Smooth muscle cell (in vitro differentiated cells): ENCODE measurements at regions not wholly inside any gene's neighbourhood (a gene's known extent, or its start where the extent isn't known, plus 50 kb on each side); places are given as distances from the start of the nearest gene placed in this dataset.

Experiments used
- DNase-seq: peaks from one replicate; lab custom pipeline; 2025; ENCODE audit not compliant: unreplicated experiment; lab: John Stamatoyannopoulos, UW
- H2AFZ ChIP-seq: fragments of 200-600 bp; sonication (generic); 2 replicates; pipeline ENCODE4 v1.6.0; 2016; ENCODE audit warnings: antibody characterized with exemption, low read depth, mild to moderate bottlenecking
- H3F3A ChIP-seq: fragments of 200-600 bp; sonication (generic); 2 replicates; pipeline ENCODE4 v1.6.0; 2017; ENCODE audit warnings: antibody characterized with exemption, low read depth
- H3K27ac ChIP-seq: fragments of 200-600 bp; sonication (generic); 2 replicates; pipeline ENCODE4 v1.5.1; 2016; ENCODE audit warnings: low read depth, mild to moderate bottlenecking
- H3K27me3 ChIP-seq: fragments of 200-600 bp; sonication (generic); 2 replicates; pipeline ENCODE4 v1.6.1; 2016; ENCODE audit warnings: low read depth, mild to moderate bottlenecking
- H3K36me3 ChIP-seq: fragments of 200-600 bp; sonication (generic); 2 replicates; pipeline ENCODE4 v1.5.1; 2016; ENCODE audit warnings: low read depth
- H3K4me1 ChIP-seq: fragments of 200-600 bp; sonication (generic); 2 replicates; pipeline ENCODE4 v1.5.1; 2016; ENCODE audit warnings: low read depth
- H3K4me2 ChIP-seq: fragments of 200-600 bp; sonication (generic); 2 replicates; pipeline ENCODE4 v1.6.0; 2016; ENCODE audit warnings: mild to moderate bottlenecking
- H3K4me3 ChIP-seq: fragments of 200-600 bp; sonication (generic); 2 replicates; pipeline ENCODE4 v1.5.1; 2016; ENCODE audit warnings: mild to moderate bottlenecking
- H3K79me2 ChIP-seq: fragments of 200-600 bp; sonication (generic); 2 replicates; pipeline ENCODE4 v1.6.0; 2016; ENCODE audit warnings: low read depth, mild to moderate bottlenecking
- H3K9ac ChIP-seq: fragments of 200-600 bp; sonication (generic); 2 replicates; pipeline ENCODE4 v1.6.0; 2016; ENCODE audit warnings: low read depth
- H3K9me3 ChIP-seq: fragments of 200-600 bp; sonication (generic); replicated peaks from 2 replicates; pipeline ENCODE4 v1.5.1; 2016; ENCODE audit warnings: low read depth
- H4K20me1 ChIP-seq: fragments of 200-600 bp; sonication (generic); 2 replicates; pipeline ENCODE4 v1.6.0; 2016; ENCODE audit warnings: low read depth
- CTCF ChIP-seq: fragments of 200-600 bp; sonication (generic); IDR thresholded peaks from 2 replicates; pipeline ENCODE4 v1.5.1; 2017; ENCODE audit warnings: borderline replicate concordance, mild to moderate bottlenecking, antibody characterized with exemption; ENCODE audit not compliant: insufficient read depth, poor library complexity, severe bottlenecking
- WGBS: methylation state at CpG from one replicate; pipeline ENCODE4 v1.1.7; 2016; ENCODE audit warnings: low lambda C conversion rate; 5-methylcytosine and 5-hydroxymethylcytosine counted together

GRCh38 chr2:71951718-71952404 is 195.8 kb downstream of the CYP26B1 start:
- no peak for TF ChIP-seq CTCF
- no peak overlapping the region for H3K27ac ChIP-seq
- H3K36me3 ChIP-seq = peaks cover under 1% of the 10 kb centered on the region
- H3K79me2 ChIP-seq = no peaks in the 10 kb centered on the region
- H3K27me3 ChIP-seq = no peaks in the 10 kb centered on the region
- no peak overlapping the region for H3K4me3 ChIP-seq
- H3F3A ChIP-seq = no peaks in the 10 kb centered on the region
- no peak overlapping the region for H3K9ac ChIP-seq
- DNase-seq = no peak
- no peak overlapping the region for H2AFZ ChIP-seq
- H4K20me1 ChIP-seq = no peaks in the 10 kb centered on the region
- WGBS = 94% methylated on average over 3 of the region's 3 CpGs
- no peak overlapping the region for H3K4me2 ChIP-seq
- no peaks in the 10 kb centered on the region for H3K4me1 ChIP-seq
- H3K9me3 ChIP-seq = no peaks in the 10 kb centered on the region

GRCh38 chr2:71951083-71951468 is 196.6 kb downstream of the CYP26B1 start:
- H4K20me1 ChIP-seq = no peaks in the 10 kb centered on the region
- no peak overlapping the region for H3K27ac ChIP-seq
- no peaks in the 10 kb centered on the region for H3K9me3 ChIP-seq
- no peak overlapping the region for H3K4me2 ChIP-seq
- no peaks in the 10 kb centered on the region for H3F3A ChIP-seq
- no peaks in the 10 kb centered on the region for H3K4me1 ChIP-seq
- WGBS = 41% methylated on average over 2 of the region's 2 CpGs
- no peaks in the 10 kb centered on the region for H3K79me2 ChIP-seq
- H3K27me3 ChIP-seq = no peaks in the 10 kb centered on the region
- no peak for DNase-seq
- no peak for TF ChIP-seq CTCF
- H3K36me3 ChIP-seq = no peaks in the 10 kb centered on the region
- no peak overlapping the region for H2AFZ ChIP-seq
- H3K4me3 ChIP-seq = no peak overlapping the region
- no peak overlapping the region for H3K9ac ChIP-seq

GRCh38 chr2:71950256-71951082 is 197.2 kb downstream of the CYP26B1 start:
- Histone ChIP-seq H4K20me1 (no peaks in the 10 kb centered on the region), H2AFZ (no peak overlapping the region), H3K79me2 (no peaks in the 10 kb centered on the region), H3K9me3 (no peaks in the 10 kb centered on the region), H3K36me3 (no peaks in the 10 kb centered on the region), H3K4me1 (no peaks in the 10 kb centered on the region), H3K27ac (no peak overlapping the region), H3K27me3 (no peaks in the 10 kb centered on the region), H3K4me3 (no peak overlapping the region), H3K9ac (no peak overlapping the region), H3F3A (no peaks in the 10 kb centered on the region), H3K4me2 (no peak overlapping the region)
- 66% methylated on average over 4 of the region's 4 CpGs for WGBS
- no peak for TF ChIP-seq CTCF
- DNase-seq = no peak

GRCh38 chr2:71949537-71949798 is 198.2 kb downstream of the CYP26B1 start:
- H3K79me2 ChIP-seq = no peaks in the 10 kb centered on the region
- no peaks in the 10 kb centered on the region for H3K27me3 ChIP-seq
- H3K4me2 ChIP-seq = no peak overlapping the region
- no peak for DNase-seq
- H3K9ac ChIP-seq = no peak overlapping the region
- H3K27ac ChIP-seq = no peak overlapping the region
- no peaks in the 10 kb centered on the region for H4K20me1 ChIP-seq
- WGBS = 100% methylated on average over 3 of the region's 3 CpGs
- H3K9me3 ChIP-seq = no peaks in the 10 kb centered on the region
- H3K4me1 ChIP-seq = no peaks in the 10 kb centered on the region
- no peaks in the 10 kb centered on the region for H3K36me3 ChIP-seq
- H2AFZ ChIP-seq = no peak overlapping the region
- no peak for TF ChIP-seq CTCF
- no peaks in the 10 kb centered on the region for H3F3A ChIP-seq
- no peak overlapping the region for H3K4me3 ChIP-seq
